Lung (tissue), 11 donors: ENCODE measurements at regions not wholly inside any gene's neighbourhood (a gene's known extent, or its start where the extent isn't known, plus 50 kb on each side); places are given as distances from the start of the nearest gene placed in this dataset.
"Not testable (repeated sequence)": the region's sequence is repeated elsewhere in the genome, so short reads cannot be mapped to it uniquely, and the experiment has no call there.

Source experiments
- ATAC-seq: fragments of 200-7000 bp; cut with Tn5 transposase; one replicate; pipeline ENCODE4 v1.9.1; 2020; ENCODE audit warnings: moderate number of reproducible peaks; ENCODE audit not compliant: insufficient read depth, low FRiP score
- DNase-seq, 3 donors: peaks; one replicate each; pipeline ENCODE4 v3.0.0-alpha.2; 2013 to 2017
- H3K27ac ChIP-seq, 2 donors: one replicate each; pipeline ENCODE4 v1.5.1; 2013; ENCODE audit warnings: mild to moderate bottlenecking in 2 of 2, moderate library complexity in 2 of 2, control low read depth in 1 of 2, inconsistent platforms in 1 of 2, low read depth in 1 of 2, low read length in 1 of 2
- H3K27me3 ChIP-seq, 3 donors: one replicate each; pipeline ENCODE4 v1.5.1; 2013; ENCODE audit warnings: low read length in 2 of 3; ENCODE audit not compliant: control insufficient read depth in 3 of 3, insufficient read depth in 3 of 3
- H3K36me3 ChIP-seq, 4 donors: one replicate each; pipeline ENCODE4 v1.5.1; 2013; ENCODE audit warnings: low read length in 4 of 4, mild to moderate bottlenecking in 1 of 4, moderate library complexity in 1 of 4; ENCODE audit not compliant: control insufficient read depth in 4 of 4, insufficient read depth in 4 of 4
- H3K4me1 ChIP-seq, 5 donors: one replicate each; pipeline ENCODE4 v1.5.1; 2013; ENCODE audit warnings: low read length in 5 of 5, mild to moderate bottlenecking in 2 of 5, moderate library complexity in 1 of 5; ENCODE audit not compliant: control insufficient read depth in 5 of 5, insufficient read depth in 5 of 5
- H3K4me3 ChIP-seq: one replicate; pipeline ENCODE4 v1.5.1; 2013; ENCODE audit warnings: mild to moderate bottlenecking, control low read depth, moderate library complexity
- H3K9ac ChIP-seq, 2 donors: one replicate each; pipeline ENCODE4 v1.5.1; 2013; ENCODE audit warnings: low read length in 2 of 2, control low read depth in 1 of 2; ENCODE audit not compliant: insufficient read depth in 1 of 2
- H3K9me3 ChIP-seq, 4 donors: one replicate each; pipeline ENCODE4 v1.5.1; 2013; ENCODE audit warnings: low read length in 3 of 4, mild to moderate bottlenecking in 1 of 4, moderate library complexity in 1 of 4; ENCODE audit not compliant: control insufficient read depth in 4 of 4, insufficient read depth in 3 of 4
- WGBS, 2 donors: extraction: QIAGEN DNeasy Blood & Tissue Kit; methylation state at CpG; one replicate each; pipeline ENCODE4 v1.1.7; 2013; 5-methylcytosine and 5-hydroxymethylcytosine counted together
- TF ChIP-seq, protein P1 (sequence below): IDR thresholded peaks from 2 replicates; pipeline ENCODE4 v1.5.1; 2012; ENCODE audit warnings: mild to moderate bottlenecking; ENCODE audit errors: control extremely low read depth, extremely low read depth
- donor health status: control.
- donor health status: control.
- donor health status: Bipolar disorder and iron deficiency.
- donor health status: healthy.
- donor health status: DM: yes; HTN: yes; CAD: no.

DNA sequence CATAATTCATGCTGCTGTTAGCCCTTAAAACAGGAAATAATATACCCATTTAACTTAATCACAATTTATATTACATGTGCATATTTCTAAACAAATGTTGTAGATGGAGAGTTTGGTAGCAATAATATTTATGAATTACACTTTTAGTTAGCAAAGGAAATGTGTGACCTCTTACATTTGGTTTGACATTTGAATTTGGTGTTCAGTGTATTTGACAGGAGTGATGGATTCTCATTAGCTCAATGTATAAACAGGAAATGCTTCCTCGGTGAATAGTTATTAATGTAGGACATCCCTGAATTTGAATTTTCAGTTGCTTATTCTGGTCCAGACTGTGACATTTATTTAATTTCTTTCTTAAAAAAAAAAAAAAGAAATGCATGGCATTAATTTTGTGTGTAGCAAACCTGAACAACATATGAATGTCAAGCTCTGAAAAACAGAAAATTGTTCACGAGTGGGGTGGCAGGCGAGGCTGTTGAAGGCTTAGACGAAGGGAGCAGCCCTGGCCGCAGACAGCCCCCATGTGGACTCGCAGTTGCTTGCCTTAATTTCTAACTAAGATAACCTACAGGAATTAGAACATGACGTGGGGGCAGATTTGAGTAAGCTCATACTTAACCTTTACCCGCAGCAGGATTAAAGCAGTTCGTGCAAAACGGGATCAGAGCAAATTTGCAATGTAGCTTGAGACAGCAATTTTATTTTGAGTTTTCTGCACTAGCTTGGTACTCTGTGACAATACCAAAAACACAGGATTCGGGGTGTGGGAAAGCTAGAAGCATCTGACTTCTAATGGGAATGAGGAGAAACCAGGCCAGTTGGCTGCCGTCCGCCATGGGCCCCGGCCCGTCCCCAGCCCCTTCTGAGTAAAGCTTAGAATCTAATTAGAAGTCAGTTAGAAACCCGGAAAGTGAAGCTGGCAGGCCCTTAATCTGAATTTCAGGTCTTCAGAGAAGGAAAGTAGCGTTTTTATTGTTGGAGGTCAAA is 134.3 kb downstream of the MACROH2A1 start:
- WGBS, 2 donors: 77 to 87% methylated on average over 17 of the region's 17 CpGs

DNA sequence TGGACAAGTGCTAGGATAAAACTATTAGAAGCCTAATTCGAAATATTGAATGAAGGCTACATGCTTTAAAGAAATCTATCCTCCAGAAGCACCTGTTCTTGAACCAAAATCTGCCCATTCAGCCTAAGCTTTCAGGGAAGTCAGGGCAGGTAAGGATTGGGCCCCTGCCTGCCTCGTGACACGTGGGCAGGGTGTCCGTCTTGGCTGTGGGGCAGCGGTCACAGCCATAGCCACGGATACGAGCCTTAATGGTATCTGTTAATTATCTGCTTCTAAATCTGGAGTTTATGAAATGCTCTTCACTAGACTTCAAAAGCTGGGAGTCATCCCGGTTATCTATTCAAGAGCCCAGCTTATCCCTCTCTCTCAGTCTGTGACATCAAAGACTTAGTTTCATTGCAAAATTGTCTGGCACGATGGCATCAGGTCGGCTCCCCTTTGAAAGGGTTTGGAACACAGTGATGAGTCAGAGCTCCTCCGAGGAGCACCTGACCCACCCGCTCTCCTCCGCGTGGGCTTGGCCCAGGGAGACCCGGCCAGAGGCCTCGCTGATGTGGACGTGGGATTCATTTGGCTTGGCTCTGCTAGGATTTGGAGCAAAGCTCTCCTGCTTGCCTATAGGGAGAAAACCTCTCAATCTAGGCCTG is 135.9 kb downstream of the MACROH2A1 start:
- TF ChIP-seq, protein P1, sequence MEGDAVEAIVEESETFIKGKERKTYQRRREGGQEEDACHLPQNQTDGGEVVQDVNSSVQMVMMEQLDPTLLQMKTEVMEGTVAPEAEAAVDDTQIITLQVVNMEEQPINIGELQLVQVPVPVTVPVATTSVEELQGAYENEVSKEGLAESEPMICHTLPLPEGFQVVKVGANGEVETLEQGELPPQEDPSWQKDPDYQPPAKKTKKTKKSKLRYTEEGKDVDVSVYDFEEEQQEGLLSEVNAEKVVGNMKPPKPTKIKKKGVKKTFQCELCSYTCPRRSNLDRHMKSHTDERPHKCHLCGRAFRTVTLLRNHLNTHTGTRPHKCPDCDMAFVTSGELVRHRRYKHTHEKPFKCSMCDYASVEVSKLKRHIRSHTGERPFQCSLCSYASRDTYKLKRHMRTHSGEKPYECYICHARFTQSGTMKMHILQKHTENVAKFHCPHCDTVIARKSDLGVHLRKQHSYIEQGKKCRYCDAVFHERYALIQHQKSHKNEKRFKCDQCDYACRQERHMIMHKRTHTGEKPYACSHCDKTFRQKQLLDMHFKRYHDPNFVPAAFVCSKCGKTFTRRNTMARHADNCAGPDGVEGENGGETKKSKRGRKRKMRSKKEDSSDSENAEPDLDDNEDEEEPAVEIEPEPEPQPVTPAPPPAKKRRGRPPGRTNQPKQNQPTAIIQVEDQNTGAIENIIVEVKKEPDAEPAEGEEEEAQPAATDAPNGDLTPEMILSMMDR: no peak
- ATAC-seq: no peak
- no peak for DNase-seq
- H3K9me3 ChIP-seq: peaks cover 0 to 2% (median 0%) of the 10 kb centered on the region in 4 donors
- H3K4me1 ChIP-seq: peaks cover 0 to 17% (median 0%) of the 10 kb centered on the region in 5 donors
- peaks cover 0 to 3% (median 0%) of the 10 kb centered on the region in 3 donors for H3K27me3 ChIP-seq
- no peak overlapping the region for H3K27ac ChIP-seq
- H3K4me3 ChIP-seq: no peak overlapping the region
- no peak overlapping the region for H3K9ac ChIP-seq
- H3K36me3 ChIP-seq: no peaks in the 10 kb centered on the region
- WGBS, 2 donors: 87 to 88% methylated on average over 17 of the region's 17 CpGs

More for the DNA sequence above, 134.3 kb downstream of the MACROH2A1 start:
- Histone ChIP-seq H3K4me3 (no peak overlapping the region), H3K4me1 (peaks cover 0 to 17% (median 0%) of the 10 kb centered on the region in 5 donors), H3K27me3 (peaks cover 0 to 3% (median 0%) of the 10 kb centered on the region in 3 donors), H3K36me3 (no peaks in the 10 kb centered on the region), H3K9me3 (peaks cover 0 to 2% (median 0%) of the 10 kb centered on the region in 4 donors), H3K27ac (no peak overlapping the region), H3K9ac (no peak overlapping the region)
- no peak for ATAC-seq
- peak in 2 of 3 donors; percentile 60 to 65 for DNase-seq
- TF ChIP-seq, protein P1: no peak

DNA sequence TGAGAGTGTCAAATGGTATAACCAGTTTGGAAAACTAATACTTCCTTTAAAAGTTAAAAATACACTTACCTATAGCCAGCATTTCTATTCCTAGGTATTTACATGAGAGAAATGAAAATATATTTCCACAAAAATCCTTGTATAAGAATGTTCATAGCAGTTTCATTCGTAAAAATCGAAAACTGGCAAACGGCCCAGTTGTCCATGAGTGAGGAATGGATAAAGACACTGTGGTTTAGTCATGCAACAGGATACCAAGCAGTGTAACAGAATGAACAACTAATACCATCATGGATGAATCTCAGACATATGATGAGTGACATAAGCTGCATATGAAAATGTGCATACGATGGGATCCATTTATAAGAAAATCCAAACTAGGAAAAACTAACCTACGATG is 136.7 kb downstream of the MACROH2A1 start:
- WGBS, 2 donors: 94 to 95% methylated on average over 5 of the region's 5 CpGs
- H3K36me3 ChIP-seq: no peaks in the 10 kb centered on the region
- H3K4me1 ChIP-seq: peaks cover 0 to 17% (median 0%) of the 10 kb centered on the region in 5 donors
- H3K9me3 ChIP-seq: peaks cover 0 to 2% (median 0%) of the 10 kb centered on the region in 4 donors
- H3K27ac ChIP-seq: no peak overlapping the region
- ATAC-seq (no peak), DNase-seq (no peak)
- H3K9ac ChIP-seq: no peak overlapping the region
- TF ChIP-seq, protein P1: no peak
- H3K4me3 ChIP-seq: no peak overlapping the region
- H3K27me3 ChIP-seq: peaks cover 0 to under 1% (median 0%) of the 10 kb centered on the region in 3 donors

DNA sequence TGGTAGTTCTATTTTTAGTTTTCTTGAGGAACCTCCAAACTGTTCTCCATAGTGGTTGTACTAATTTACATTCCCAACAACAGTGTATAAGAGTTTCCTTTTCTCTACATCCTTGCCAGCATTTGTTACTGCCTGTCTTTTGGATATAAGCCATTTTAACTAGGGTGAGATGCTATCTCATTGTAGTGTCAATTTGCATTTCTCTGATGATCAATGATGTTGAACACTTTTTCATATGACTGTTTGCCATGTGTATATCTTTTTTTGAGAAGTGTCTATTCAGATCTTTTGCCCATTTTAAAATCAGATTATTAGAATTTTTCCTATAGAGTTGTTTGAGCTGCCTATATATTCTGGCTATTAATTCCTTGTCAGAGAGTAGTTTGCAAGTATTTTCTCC is 138.9 kb downstream of the MACROH2A1 start:
- ATAC-seq, H3K4me3 ChIP-seq, H3K9ac ChIP-seq, H3K27ac ChIP-seq, H3K36me3 ChIP-seq, DNase-seq, H3K9me3 ChIP-seq, H3K27me3 ChIP-seq: not testable (repeated sequence)
- H3K4me1 ChIP-seq: peaks cover 0 to 13% (median 0%) of the 10 kb centered on the region in 5 donors
